ENCODE measurements at regions not wholly inside any gene's neighbourhood (a gene's known extent, or its start where the extent isn't known, plus 50 kb on each side); places are given as distances from the start of the nearest gene placed in this dataset.

DNA sequence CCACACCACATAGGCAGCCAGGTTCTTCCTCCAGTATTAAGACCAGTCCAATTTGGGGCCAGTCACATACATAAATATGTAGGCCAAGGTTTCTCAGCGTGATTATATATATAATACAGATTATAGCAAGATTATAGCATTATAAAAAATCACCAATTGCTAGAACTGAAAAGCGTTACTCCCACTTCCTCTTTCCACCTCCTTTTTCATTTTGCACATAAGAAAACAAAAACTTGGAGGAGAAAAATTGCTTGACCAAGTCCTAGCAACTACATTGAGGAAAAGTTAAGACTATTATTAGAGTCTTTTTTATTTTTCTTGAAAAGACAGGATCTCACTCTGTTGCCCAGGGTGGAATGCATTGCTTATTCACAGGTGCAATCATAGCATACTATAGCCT lies 262.7 kb upstream of the KCNN2 start:
- Histone ChIP-seq H3K9me3 (replicated peaks; ENCODE audit: control insufficient read depth, insufficient read depth, low read depth, low read length) (no peaks in the 10 kb centered on the region), H3K27me3 (ENCODE audit: control insufficient read depth in 2 of 2, insufficient read depth in 2 of 2, low read length in 2 of 2) (no peaks in the 10 kb centered on the region), H3K4me1 (replicated peaks in 1 of 2; ENCODE audit: control insufficient read depth in 2 of 2, insufficient read depth in 2 of 2, low read length in 2 of 2) (no peaks in the 10 kb centered on the region), H3K27ac (ENCODE audit: extremely low read depth, low read depth, low read length) (no peak overlapping the region), H4K20me1 (replicated peaks; ENCODE audit: control insufficient read depth, insufficient read depth, low read length) (no peaks in the 10 kb centered on the region), H3K36me3 (ENCODE audit: control insufficient read depth, insufficient read depth, low read length) (no peaks in the 10 kb centered on the region), H3K9me1 (ENCODE audit: control insufficient read depth, insufficient read depth, low read length) (no peaks in the 10 kb centered on the region), H3K4me2 (ENCODE audit: insufficient read depth, low read length) (no peak overlapping the region), H3K9ac (ENCODE audit: insufficient read depth in 1 of 2, low read depth in 2 of 2, low read length in 2 of 2) (no peak overlapping the region), H2AFZ (ENCODE audit: low read depth, low read length) (no peak overlapping the region), H3K4me3 (no peak overlapping the region), H3K79me2 (ENCODE audit: control insufficient read depth, insufficient read depth, low read length) (no peaks in the 10 kb centered on the region)
- CTCF ChIA-PET (ENCODE audit: low intra/inter-chr PET ratio): no interaction called here
- no peak for ATAC-seq
- WGBS (ENCODE audit: insufficient coverage, low coverage, missing lambda C conversion rate): 7% methylated on average over 2 of the region's 2 CpGs
- intact Hi-C loops (cut with micrococcal nuclease) (no loop called here), in situ Hi-C loops (cut with MboI) (no loop called here)
- POLR2A ChIA-PET: no interaction called here
- FAIRE-seq: no peak
- TF ChIP-seq SPI1 (IDR thresholded peaks at IDR 0.05; ENCODE audit: borderline replicate concordance, low read depth, low read length) (peak; percentile 5; the same call in 1 of the 2 replicates), MNT (conservative IDR thresholded peaks at IDR 0.05) (no peak)
- BruUV-seq (replicated peaks): no TSS peak
- no peak for DNase-seq (ENCODE audit: extremely low read depth in 1 of 4, low spot score in 3 of 4)

- 0% methylated on average over 2 of the region's 3 CpGs for WGBS (ENCODE audit: insufficient coverage, low coverage, missing lambda C conversion rate)
- no peak; the same call in 2 of the 3 replicates for ATAC-seq
- H3K4me3 ChIP-seq: no peak overlapping the region
- no peaks in the 10 kb centered on the region for H3K9me3 ChIP-seq (replicated peaks; ENCODE audit: control insufficient read depth, insufficient read depth, low read depth, low read length)
- FAIRE-seq: no peak
- TF ChIP-seq ZBTB7A (IDR thresholded peaks at IDR 0.05; ENCODE audit: borderline replicate concordance, control insufficient read depth, low read depth, low read length) (no peak), RAD21 (CRISPR knock-in tag; conservative IDR thresholded peaks at IDR 0.05 in 1 of 2, IDR thresholded peaks at IDR 0.05 in 1 of 2) (peak in 1 of 2 experiments; percentile 21; a peak in 1 of 4 replicates)
- TF ChIP-seq, protein P1, sequence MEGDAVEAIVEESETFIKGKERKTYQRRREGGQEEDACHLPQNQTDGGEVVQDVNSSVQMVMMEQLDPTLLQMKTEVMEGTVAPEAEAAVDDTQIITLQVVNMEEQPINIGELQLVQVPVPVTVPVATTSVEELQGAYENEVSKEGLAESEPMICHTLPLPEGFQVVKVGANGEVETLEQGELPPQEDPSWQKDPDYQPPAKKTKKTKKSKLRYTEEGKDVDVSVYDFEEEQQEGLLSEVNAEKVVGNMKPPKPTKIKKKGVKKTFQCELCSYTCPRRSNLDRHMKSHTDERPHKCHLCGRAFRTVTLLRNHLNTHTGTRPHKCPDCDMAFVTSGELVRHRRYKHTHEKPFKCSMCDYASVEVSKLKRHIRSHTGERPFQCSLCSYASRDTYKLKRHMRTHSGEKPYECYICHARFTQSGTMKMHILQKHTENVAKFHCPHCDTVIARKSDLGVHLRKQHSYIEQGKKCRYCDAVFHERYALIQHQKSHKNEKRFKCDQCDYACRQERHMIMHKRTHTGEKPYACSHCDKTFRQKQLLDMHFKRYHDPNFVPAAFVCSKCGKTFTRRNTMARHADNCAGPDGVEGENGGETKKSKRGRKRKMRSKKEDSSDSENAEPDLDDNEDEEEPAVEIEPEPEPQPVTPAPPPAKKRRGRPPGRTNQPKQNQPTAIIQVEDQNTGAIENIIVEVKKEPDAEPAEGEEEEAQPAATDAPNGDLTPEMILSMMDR (IDR thresholded peaks at IDR 0.05 in 2 of 3, conservative IDR thresholded peaks at IDR 0.05 in 1 of 3; ENCODE audit: insufficient read depth in 2 of 3, low read depth in 1 of 3, low read length in 3 of 3): peak in 2 of 3 experiments; percentile 31; a peak in 2 of 6 replicates
- H3K4me1 ChIP-seq (replicated peaks in 1 of 2; ENCODE audit: control insufficient read depth in 2 of 2, insufficient read depth in 2 of 2, low read length in 2 of 2): no peaks in the 10 kb centered on the region
- H2AFZ ChIP-seq (ENCODE audit: low read depth, low read length): no peak overlapping the region
- no peaks in the 10 kb centered on the region for H3K27me3 ChIP-seq (ENCODE audit: control insufficient read depth in 2 of 2, insufficient read depth in 2 of 2, low read length in 2 of 2)
- H3K79me2 ChIP-seq (ENCODE audit: control insufficient read depth, insufficient read depth, low read length): no peaks in the 10 kb centered on the region
- H3K4me2 ChIP-seq (ENCODE audit: insufficient read depth, low read length): no peak overlapping the region
- BruUV-seq (replicated peaks): no TSS peak
- no peaks in the 10 kb centered on the region for H3K36me3 ChIP-seq (ENCODE audit: control insufficient read depth, insufficient read depth, low read length)
- DNase-seq (ENCODE audit: extremely low read depth in 1 of 4, low spot score in 3 of 4): peak; percentile 11 to 28 (median 18)
- H3K27ac ChIP-seq (ENCODE audit: extremely low read depth, low read depth, low read length): no peak overlapping the region
- CTCF ChIA-PET (ENCODE audit: low intra/inter-chr PET ratio): no interaction called here
- in situ Hi-C loops (cut with MboI): no loop called here
- intact Hi-C loops (cut with micrococcal nuclease): no loop called here
- H3K9ac ChIP-seq (ENCODE audit: insufficient read depth in 1 of 2, low read depth in 2 of 2, low read length in 2 of 2): no peak overlapping the region
- POLR2A ChIA-PET: no interaction called here
- H3K9me1 ChIP-seq (ENCODE audit: control insufficient read depth, insufficient read depth, low read length): no peaks in the 10 kb centered on the region
- no peaks in the 10 kb centered on the region for H4K20me1 ChIP-seq (replicated peaks; ENCODE audit: control insufficient read depth, insufficient read depth, low read length)
Measured at GRCh38 chr5:114101153-114101552, 260.7 kb upstream of the KCNN2 start.
